Right lung (tissue), 2 donors: ENCODE measurements at regions not wholly inside any gene's neighbourhood (a gene's known extent, or its start where the extent isn't known, plus 50 kb on each side); places are given as distances from the start of the nearest gene placed in this dataset.
"Not testable (repeated sequence)": the region's sequence is repeated elsewhere in the genome, so short reads cannot be mapped to it uniquely, and the experiment has no call there.

Experiments used
- DNase-seq, 2 donors: peaks; one replicate each; pipeline ENCODE4 v3.0.0-alpha.2; 2013

DNA sequence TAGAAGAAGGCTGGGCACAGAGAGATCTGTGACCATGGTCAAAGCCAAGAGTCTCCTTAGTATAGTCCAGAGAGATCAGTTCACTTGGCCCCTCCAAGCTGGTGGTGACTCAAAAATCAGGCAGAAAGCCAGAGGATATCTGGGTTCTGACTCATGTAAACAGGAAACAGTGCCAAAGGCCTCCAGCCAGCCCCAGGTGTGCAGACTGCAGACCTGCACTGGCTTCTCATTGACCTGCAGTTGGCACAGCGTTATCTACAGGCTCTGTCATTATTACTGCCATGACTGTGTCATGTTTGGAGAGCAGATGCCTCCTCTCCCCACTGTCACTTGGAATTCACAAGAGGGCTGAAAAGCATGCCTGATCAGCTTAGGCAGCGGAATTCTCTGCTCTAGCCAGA lies 295.7 kb upstream of the PRKD1 start:
- peak; percentile 28 to 30 for DNase-seq

DNA sequence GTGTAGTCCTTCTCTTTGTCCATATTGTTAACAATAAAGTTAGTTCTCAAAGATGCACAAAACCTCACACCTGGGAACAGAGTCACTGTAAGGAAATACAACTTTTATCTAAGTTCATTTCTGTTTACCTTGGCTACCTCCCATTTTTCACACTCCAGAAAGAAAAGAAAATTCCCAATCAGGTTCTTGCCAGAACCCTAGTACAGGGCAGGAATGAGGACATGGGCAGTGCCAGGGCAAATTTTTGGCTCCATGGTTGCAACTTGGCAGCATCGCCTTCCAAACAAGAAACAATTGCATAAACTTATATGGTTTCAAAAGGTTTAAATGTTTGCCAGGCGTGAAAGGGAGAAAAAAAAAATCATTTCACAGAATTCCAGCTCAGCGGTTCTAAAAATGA lies 296.3 kb upstream of the PRKD1 start:
- no peak for DNase-seq

DNA sequence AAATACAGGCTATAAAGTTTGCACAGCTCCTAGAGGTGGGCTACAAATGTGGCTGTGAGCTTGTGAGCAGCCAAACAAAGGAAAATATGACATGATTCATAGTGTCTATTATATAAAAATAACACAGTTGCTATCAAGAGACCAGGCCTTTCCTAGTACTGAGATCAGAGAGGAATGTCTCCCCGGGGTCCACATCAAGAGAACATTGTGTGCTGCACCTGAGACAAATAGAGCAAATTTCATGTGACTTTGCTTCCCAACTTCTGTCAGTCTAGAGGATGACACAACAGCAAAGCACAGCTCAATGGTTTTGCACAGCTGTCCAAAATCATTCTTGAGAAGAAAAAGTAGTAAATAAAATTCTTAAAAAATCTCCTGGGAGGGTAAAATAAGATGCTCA lies 297.5 kb upstream of the PRKD1 start:
- DNase-seq = no peak

DNA sequence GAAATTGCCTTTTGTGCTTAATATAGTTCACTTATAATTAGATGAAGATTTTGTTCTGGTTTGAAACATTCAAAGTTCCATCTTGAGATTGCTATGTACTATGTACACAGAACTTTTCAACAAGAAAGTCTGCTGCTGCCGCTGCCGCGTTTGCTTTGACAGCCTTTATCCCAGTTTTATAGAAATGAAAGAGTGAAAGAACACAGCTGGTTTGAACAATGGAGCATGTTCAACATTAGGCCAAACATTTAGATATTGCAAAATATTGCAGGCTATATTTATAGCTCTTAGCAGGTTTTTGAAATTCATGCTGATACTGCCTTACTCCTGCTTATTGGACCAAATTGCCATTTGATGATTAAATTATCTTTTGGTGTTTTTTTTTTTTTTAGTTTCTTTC lies 299.8 kb upstream of the PRKD1 start:
- peak; percentile 46 to 61 for DNase-seq

DNA sequence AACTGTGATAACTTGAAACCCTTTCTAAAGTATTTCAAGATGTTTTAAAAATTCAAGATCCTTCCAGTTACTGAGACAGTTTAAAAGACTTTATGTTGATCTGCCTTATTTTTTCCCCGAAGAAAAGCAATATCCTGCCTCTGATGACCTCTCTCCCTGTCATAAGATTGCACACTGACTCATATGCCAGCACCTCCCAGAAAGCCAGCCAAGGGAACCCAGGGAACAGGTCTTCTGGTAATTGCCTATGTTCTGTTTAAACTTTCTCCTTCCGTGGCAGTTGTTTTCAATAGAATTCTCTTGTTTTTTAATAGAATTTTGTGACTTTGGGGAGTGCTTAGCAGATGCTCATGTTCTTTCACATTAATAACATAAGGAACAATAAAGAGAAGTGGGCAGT lies 300.2 kb upstream of the PRKD1 start:
- no peak for DNase-seq

DNA sequence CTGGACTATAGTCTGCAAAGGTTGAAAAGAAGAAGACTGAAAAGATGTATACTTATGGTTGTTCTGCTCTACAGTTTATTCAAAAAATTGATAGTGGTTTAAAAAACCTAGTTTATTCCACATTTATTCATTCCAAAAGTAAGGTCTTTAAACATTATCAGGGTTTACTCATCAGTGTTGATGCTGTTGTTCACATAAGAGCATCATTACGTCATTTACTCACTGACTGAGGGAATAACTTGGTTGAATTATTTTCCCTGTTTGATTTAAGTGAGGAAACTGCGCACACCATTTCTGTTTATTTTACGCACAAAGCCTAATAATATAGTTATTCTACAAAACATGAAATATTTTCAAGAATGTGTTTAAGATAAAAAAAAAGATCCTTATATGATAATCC lies 303.1 kb upstream of the PRKD1 start:
- DNase-seq = no peak

DNA sequence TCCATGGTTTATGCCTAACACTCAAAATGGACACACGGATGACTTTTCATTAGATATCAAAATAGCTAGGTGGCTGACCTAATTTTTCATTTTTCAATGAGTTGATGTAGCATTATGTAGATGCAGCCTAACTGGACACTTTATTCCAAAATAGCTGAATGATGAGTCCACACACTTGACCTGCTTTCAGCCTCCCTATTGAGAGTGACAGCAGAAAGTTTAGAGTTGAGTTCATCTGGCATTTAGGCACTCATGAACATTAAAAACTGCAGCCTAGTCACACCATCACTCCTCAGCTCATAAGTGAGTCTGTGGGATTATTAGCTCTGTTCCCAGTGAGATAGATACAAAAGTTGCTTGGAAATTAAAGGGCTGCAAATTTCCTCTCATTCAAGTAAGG lies 307.3 kb upstream of the PRKD1 start:
- DNase-seq = no peak

DNA sequence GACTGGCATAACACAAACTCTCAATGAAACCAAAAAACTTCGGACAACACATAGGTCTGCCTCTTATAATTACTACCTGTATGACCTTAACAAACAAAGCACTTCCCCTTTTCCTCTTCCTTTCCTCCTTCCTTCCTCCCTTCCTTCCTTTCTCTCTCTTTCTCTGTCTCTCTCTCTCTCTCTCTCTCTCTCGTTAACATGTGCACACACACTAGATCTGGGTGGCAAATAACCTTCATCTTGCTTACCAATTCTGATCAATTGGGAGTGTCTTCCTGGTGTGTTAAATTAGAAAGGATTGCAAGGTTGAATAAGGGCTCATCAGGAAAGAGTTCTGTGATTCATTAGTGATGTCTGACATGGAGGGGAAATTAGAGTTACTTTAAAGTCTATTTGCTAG lies 307.8 kb upstream of the PRKD1 start:
- no peak for DNase-seq

DNA sequence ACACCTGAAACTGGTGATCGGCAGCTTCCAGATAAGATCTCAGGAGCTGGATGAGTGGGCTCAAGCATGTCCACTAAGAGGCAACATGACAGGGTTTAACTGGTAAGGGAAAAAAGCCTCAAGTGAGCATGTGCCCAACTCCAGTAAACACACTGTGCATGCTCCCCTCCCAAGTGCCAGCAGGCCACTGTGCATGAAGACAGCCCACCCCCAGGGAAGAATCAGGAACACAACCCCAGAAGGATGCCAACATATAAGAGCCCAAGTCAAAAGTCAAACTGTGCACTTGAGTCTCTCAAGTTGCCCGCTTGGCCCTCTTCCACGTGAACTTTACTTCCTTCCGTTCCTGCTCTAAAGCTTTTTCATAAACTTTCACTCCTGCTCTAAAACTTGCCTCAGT lies 311.3 kb upstream of the PRKD1 start:
- DNase-seq = no peak

DNA sequence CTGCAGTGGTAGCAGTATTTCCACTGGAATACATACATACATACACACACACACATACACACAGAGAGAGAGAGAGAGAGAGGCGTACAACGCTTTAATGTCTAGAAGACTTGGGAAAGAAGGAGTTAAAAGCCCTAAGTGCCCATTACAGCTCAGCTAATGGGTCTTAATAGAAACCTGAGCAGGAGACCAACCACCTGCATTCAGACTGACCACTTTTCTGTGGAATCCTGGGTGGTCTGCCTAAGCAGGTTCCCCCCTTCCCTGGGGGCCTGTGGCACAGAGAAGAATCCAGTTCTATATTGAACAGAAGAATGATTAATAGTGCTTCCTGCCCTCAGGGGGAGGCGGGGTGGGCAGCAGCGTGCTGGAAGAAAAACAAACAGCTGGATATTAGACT lies 312.4 kb upstream of the PRKD1 start:
- DNase-seq = no peak

DNA sequence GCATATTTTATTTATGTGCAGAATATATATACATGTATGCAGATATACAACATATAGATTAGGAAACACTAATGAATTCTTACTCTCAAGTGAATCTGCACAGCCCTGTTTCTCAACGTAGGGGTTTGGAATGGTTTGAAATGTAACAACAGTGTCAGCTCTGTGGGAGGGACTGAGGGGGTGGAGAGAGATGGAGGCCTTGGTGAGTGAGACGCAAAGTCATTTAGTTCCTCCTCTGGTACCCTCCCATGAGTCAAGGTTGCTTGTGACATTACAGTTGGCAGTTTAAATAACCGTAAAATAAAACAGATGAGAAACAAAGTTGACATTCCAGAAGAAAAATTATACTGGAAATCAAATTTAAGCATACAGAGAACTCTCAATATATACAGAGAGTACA lies 313.0 kb upstream of the PRKD1 start:
- no peak for DNase-seq

DNA sequence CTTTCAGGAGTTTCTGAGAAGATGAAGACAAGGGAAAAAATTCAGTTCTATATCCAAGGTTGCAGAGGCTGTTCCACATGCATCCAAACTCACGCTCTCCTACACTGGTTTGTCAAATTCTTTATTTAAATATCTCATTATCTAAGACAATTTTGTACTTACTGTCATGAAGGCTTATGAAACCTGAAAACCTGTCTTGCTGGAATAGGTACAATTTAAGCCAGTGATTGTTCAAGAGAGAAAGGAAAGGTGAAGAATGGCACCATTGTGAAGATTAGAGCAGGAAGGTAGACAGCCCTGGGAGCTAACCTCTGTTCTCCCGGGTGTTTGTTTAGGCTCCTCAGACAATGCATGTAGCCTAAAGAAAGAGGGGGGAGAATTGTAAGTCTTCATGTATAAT lies 315.1 kb upstream of the PRKD1 start:
- DNase-seq = no peak

DNA sequence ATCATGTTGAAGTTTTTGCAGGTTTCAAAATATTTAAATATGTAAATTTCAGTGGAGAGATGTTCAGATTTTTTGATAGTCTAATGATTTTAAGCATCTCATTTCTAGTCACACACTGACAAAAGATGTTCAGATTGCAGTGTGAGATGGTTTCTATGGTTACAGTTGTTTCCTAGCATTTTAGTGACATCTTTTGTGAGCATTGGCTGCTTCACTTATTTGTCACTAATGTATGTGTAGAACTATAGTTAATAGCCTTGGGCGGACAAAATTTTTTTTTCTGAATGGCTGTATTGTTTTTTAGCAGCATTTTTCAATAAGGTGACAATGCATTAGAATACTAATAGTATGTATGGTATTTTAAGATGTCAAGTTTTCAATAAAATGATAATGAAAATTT lies 315.6 kb upstream of the PRKD1 start:
- no peak for DNase-seq

DNA sequence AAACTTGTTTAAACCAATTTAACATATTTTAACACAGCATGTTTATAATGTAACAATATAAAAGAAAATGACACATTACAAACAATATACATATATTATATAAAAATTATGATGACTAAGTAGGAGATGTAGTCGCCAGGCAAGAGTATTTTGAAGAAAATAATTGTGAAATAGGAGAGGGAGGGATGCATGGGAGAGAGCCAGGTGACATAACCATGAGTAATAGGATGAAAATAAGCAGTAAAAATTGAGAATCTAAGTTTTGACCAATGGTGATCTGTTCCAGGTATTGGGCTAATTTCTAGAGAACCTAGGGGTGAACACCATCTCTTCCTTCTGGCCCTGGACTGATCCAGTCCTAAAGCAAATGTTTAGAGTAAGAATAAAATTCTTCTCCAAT lies 315.2 kb upstream of the G2E3 start:
- DNase-seq = no peak

DNA sequence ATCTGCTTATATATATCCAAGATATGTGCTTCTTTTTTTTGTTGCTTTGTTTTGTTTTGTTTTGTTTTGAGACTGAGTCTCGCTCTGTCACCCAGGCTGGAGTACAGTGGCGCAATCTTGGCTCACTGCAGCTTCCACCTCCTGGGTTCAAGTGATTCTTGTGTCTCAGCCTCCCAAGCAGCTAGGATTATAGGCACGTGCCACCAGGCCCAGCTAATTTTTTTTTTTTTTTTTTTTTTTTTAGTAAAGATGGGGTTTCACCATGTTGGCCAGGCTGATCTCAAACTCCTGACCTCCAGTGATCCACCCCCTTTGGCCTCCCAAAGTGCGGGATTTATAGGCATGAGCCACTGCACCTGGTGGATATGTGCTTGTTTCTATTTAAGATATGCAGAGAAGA lies 314.6 kb upstream of the G2E3 start:
- not testable (repeated sequence) for DNase-seq

DNA sequence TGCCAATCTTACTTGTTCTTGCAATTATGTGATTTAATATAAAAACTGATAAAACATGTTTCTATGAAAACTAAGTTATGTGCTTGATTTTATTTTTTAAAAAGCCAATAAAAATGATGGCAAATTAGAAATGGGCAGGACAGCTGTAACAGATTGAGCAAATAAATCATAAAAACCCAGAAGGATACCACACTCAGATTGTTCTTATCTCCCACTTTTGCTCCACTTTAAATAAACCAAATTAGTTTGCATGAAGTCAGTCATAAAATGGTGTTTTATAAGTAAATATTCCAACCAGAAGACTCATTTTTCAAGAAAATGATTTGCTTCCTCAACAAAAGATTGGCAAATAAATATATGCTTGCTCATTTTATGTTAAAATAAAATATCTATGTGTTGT lies 307.9 kb upstream of the G2E3 start:
- no peak for DNase-seq

DNA sequence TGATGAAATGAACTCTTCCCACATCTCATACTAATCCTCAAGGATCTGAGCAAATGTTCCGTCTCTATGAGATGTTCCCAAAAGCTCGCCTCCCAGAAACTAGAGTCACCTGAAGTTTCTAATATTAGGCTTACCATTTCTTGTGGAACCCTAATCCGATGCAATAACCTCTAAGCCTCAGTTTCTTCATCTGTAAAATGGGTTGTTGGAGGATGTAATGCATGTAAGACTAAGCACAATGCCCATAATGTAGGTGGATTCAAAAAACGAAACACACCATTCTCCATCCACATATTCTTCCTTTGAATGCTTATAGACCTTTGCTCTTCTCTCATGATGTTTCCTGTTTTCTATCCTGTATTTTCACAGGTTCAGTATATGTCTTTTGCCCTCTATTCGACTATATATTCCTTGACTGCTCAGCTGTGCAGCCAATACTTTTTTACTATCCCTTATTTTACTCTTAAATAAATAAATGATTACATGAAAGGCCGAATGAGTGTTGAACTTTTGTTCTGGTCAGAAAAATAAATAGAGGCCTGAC lies 307.3 kb upstream of the G2E3 start:
- no peak for DNase-seq

DNA sequence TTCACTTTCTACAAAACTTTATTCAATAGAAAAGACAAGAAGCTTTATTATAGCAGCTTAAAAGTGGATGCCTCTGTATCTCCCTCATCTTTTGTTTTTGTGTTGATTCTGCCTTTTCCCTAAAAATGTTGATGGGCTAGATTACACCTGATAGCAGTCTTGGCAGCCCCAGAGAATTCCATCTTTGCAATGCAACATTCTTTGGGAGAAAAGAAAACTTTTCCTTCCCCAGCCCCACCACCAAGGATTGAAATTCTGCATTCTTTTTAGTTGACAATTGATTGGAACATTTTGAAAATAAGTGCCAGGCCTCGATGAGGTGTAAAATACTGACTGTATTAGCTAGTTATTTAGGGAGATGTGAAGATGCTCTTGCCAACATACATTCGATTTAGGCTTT lies 306.8 kb upstream of the G2E3 start:
- DNase-seq = no peak

DNA sequence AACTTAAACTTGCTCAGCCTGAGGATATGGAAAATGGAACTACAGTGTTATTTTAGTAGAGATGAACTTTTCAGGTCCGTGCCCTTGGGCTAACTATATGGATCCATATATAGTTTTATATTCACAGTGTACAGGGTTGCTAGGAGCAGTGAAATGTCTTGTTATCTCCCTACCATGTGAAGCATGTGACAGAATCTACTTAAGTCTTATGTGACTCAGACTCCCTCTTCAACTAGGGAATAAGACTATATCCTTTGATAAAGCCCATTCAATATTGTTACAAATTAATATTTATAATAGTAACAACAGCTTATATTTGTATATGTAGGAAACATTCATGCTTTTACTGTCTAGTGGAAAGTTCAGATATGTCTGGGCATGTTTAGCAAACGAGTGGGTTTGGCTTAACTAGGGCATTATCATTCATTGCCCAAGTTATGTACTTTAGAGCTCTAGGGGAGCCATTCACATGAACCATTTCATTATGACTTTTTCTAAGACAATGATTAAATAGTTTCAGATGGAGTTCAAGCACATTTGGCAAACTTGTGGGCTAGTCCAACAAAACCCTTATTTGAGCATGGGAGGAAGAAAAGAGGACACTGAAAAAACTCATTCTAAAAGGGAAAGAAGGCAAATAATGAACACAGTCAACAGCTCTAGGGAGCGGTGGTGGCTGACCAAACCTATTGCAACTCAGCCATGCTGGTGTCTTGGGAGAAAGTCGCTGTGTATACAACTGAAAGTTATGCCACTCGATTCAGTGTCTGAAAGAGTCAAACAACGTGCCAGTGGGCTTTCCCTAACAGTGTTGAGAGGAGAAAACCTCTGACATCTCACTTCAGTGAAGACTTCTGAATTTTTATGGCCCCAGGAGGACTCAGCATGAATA lies 305.9 kb upstream of the G2E3 start:
- DNase-seq = no peak

DNA sequence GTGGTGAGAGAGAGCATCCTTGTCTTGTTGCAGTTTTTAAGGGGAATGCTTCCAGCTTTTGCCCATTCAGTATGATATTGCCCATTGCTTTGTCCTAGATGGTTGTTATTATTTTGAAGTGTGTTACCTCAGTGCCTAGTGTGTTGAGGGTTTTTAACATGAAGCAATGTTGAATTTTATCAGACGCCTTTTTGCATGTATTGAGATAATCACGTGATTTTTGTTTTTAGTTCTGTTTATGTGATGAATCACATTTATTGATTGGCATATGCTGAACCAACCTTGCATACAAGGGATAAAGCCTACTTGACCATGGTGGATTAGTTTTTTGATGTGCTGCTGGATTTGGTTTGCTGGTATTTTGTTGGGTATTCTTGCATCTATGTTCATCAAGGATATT lies 302.3 kb upstream of the G2E3 start:
- no peak for DNase-seq

DNA sequence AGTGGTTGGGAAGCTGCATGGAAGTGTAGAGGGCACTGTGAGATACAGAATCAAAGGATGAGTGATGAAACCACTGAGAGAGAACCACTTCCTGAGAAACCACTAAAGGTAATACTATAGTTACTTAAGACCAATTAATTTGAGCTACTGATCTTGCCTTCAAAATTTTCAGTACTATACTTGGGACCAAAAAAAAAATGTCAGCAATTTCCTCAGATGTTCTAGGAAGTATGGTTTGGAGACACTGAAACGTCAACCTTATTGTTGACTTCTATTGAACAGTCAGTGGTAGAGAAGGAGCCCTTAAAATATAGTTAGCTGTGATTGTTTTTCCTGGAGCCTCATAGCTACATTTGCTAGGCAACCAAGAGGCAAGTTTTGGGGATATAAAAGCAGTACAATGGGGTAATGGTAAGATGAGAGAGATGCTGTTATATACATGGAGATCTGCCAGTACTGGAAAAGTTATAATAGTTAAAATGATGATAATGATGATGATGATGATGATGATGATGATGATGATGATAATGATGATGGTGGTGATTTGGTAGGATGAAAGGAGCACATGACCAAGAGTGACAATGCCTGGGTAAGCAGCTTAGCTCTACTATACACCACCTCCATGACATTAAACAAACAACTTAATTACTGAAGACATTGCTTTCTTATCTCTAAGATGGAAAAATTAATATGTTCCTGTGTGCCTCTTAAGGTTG lies 300.9 kb upstream of the G2E3 start:
- DNase-seq = no peak

DNA sequence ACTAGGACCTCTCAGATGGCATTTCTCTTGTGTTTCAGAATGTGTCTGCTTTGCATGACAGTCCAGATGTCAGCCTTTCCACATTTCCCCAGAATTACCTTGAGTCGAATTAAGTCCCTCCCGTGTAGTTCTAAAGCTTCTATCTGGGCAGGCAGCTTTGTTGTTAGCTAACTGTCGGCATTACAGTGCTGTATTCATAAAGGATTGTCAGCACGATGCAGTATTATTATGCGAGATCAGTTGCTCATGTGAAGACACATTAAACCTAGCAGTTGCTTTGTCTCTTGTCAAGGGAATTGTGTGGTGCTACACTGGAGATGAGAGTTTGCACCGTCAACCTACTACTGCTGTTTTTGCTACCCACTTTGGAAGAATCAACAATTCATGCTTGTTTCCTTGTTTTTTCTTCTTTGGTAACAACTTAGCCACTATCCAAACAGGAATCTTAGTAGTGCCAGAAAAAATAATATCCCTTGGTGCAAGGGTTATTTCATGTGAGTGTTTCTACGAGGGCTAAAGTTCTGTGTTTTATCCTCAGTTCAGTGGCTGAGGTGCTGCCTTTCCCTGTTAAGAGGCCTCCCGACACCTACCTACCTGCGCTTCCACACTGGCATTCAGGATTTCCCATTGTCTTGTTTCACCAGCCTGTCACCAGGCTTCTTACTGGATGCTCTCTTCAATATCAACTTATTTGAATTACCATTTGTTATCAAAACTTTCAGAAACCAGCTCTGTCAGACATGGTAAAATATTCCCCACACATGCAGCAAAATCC lies 297.9 kb upstream of the G2E3 start:
- DNase-seq = no peak

DNA sequence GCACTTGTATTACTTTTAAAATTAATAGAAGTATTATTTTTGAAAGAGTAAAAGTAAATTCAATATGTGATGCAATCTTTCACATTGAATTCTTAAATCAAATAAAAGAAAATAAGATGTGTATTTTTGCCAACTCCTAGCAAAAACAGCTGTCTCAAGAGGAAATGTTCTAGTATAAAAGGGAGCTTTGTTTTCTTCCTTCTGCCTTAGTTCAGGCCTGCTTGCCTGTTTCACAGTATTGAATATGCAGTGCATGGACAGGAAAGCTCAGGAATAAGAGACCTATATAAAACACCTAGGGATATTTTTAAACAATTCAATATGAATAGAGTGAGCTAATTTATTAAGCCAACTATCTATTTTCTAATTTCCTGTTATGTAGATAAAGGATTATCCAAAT lies 294.8 kb upstream of the G2E3 start:
- DNase-seq = no peak
